ENCODE measurements at regions not wholly inside any gene's neighbourhood (a gene's known extent, or its start where the extent isn't known, plus 50 kb on each side); places are given as distances from the start of the nearest gene placed in this dataset.
A peak's percentile ranks its signal among the peaks of the same experiment; 100 is the strongest.

DNA sequence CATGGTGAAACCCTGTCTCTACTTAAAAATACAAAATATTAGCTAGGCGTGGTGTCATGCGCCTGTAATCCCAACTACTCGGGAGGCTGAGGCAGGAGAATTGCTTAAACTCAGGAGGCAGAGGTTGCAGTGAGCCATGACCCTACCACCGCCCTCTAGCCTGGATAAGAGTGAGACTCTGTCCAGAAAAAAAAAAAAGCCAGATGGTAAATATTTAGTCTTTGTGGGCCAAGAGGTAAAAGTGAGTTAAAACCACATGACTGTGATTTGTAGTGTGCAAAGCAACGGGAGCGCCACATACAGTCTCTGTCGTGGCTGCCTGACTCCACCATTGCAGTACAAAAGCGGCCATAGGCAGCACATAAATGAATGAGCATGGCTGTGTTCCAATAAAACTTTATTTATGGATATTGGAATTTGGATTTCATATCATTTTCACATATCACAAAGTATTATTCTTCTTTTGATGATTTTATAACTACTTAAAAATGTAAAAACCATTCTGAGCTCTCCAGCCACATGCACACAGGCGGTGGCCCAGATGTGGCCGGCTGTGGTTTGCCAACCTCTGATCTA, 51.8 kb upstream of the CASZ1 start:
- H3K9me3 ChIP-seq: peaks cover 0 to 21% (median 14%) of the 10 kb centered on the region in 4 donors
- intact Hi-C loops (cut with DNase I; ENCODE audit: low total_unique reads): no loop called here
- 48 to 68% (median 65%) methylated on average over 10 of the region's 10 CpGs for WGBS, 5 donors
- TF ChIP-seq POLR2AphosphoS5 (IDR thresholded peaks at IDR 0.05) (peak in 1 of 3 donors; percentile 45), POLR2A (IDR thresholded peaks at IDR 0.05) (no peak)
- peaks cover 0 to 8% (median 0%) of the 10 kb centered on the region in 3 donors for H3K27me3 ChIP-seq
- H3K36me3 ChIP-seq: no peaks in the 10 kb centered on the region
- peaks cover 0 to 9% (median 5%) of the 10 kb centered on the region in 4 donors for H3K4me1 ChIP-seq
- no peak overlapping the region for H3K4me3 ChIP-seq
- peak; percentile 49 to 58 for DNase-seq
- no peak overlapping the region for H3K27ac ChIP-seq

DNA sequence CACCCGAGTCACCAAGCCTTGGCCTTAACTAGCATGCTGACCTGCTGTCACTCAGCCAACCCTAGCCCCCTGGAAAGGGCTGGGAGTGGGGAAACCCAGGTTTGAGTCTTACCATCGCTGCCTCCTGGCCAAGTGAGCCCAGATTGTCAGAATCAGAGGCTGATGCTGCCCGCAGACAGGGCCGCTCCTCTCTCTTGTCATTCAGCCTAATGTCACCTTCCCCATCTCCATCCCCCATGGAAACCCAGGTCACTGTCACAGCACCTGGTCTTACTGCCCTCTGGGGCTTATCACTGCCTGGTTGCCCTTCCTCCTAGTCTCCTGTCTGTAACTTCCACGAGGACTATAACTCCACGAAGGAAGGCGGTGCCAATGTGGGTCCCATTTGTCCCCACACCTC, 53.6 kb upstream of the CASZ1 start:
- Histone ChIP-seq H3K36me3 (no peaks in the 10 kb centered on the region), H3K27me3 (peaks cover 0 to 8% (median 0%) of the 10 kb centered on the region in 3 donors), H3K9me3 (peaks cover 0 to 9% (median 0%) of the 10 kb centered on the region in 4 donors), H3K27ac (no peak overlapping the region), H3K4me3 (no peak overlapping the region), H3K4me1 (peaks cover 0 to 9% (median 5%) of the 10 kb centered on the region in 4 donors)
- DNase-seq: no peak
- 67 to 90% (median 83%) methylated on average over 6 to 7 of the region's 7 CpGs for WGBS, 5 donors
- TF ChIP-seq POLR2A (IDR thresholded peaks at IDR 0.05) (no peak), POLR2AphosphoS5 (IDR thresholded peaks at IDR 0.05) (no peak), EP300 (IDR thresholded peaks at IDR 0.05) (no peak)
- TF ChIP-seq, protein P1, sequence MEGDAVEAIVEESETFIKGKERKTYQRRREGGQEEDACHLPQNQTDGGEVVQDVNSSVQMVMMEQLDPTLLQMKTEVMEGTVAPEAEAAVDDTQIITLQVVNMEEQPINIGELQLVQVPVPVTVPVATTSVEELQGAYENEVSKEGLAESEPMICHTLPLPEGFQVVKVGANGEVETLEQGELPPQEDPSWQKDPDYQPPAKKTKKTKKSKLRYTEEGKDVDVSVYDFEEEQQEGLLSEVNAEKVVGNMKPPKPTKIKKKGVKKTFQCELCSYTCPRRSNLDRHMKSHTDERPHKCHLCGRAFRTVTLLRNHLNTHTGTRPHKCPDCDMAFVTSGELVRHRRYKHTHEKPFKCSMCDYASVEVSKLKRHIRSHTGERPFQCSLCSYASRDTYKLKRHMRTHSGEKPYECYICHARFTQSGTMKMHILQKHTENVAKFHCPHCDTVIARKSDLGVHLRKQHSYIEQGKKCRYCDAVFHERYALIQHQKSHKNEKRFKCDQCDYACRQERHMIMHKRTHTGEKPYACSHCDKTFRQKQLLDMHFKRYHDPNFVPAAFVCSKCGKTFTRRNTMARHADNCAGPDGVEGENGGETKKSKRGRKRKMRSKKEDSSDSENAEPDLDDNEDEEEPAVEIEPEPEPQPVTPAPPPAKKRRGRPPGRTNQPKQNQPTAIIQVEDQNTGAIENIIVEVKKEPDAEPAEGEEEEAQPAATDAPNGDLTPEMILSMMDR (IDR thresholded peaks at IDR 0.05): no peak
- intact Hi-C loops (cut with DNase I; ENCODE audit: low total_unique reads): no loop called here

DNA sequence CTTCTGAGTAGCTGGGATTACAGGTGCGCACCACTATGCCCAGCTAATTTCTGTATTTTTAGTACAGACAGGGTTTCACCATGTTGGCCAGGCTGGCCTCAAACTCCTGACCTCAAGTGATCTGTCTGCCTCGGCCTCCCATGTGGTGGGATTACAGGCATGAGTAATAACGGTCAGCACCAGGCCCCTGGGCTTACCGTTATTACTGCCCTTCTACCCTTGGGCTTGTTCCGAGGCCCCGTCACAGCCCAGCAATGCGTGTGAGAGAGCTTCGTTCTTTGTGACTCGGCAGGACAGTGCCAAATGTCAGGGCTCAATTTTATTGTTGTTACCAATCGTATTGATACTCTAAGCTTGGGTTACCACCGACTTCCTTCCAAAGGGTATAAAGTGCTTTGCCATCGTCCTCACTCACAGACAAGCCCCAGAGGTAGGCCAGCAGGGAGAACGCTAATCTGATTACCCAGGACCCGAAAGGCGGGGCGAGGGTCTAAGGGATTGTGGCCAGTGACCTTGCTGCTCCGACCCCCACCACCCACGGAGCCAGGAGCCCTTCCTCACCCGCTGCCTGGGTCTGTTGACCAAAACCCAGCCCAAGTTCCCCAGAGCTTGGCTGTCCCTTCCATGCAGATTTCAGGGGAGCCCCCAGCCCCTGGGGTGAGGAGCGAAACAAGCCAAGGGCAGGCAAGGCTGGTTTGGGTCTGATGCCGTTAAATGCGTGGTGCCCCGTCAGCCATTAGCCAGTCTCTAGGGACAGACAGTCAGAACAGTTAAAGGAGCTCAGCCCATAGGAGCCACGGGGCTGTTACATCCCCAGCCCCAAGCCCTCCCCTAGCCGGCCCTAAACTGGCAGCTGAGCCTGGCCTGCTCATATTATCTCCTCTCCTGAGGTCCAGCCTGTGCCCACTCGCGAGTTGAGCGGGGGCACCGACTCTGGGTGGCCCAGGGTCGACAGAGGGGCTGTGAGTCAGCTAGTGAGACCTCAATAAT, 54.9 kb upstream of the CASZ1 start:
- no peak for DNase-seq
- H3K36me3 ChIP-seq: no peaks in the 10 kb centered on the region
- H3K27ac ChIP-seq: no peak overlapping the region
- peaks cover 0 to 8% (median 0%) of the 10 kb centered on the region in 4 donors for H3K9me3 ChIP-seq
- 83 to 90% (median 87%) methylated on average over 24 to 30 of the region's 30 CpGs for WGBS, 5 donors
- TF ChIP-seq, protein P1 (IDR thresholded peaks at IDR 0.05): no peak
- no peak for TF ChIP-seq EP300 (IDR thresholded peaks at IDR 0.05)
- no peak for TF ChIP-seq POLR2AphosphoS5 (IDR thresholded peaks at IDR 0.05)
- no peak for TF ChIP-seq POLR2A (IDR thresholded peaks at IDR 0.05)
- H3K4me1 ChIP-seq: peaks cover 0 to 9% (median 5%) of the 10 kb centered on the region in 4 donors
- no peak overlapping the region for H3K4me3 ChIP-seq
- H3K27me3 ChIP-seq: peaks cover 0 to 8% (median 0%) of the 10 kb centered on the region in 3 donors
- intact Hi-C loops (cut with DNase I; ENCODE audit: low total_unique reads): no loop called here

DNA sequence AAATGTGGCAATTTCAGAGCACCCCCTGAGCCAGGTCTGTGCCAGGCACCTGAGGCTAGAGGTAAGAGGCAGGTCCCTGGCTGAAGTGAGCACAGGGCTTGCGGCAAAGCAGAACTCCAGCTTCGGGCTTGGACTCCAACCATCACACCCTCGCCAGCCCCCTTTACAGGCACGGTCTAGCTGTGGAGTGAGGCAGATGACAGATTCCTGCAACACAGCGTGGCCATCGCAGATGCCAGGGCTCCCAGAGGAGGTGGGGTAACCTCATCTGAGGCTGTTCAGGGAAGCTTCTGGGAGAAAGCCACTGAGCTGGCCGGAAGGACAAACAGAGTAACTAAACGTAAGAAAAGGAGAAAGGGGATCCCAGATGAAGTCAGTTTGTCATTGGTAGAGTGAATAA, 55.6 kb upstream of the CASZ1 start:
- Histone ChIP-seq H3K4me3 (no peak overlapping the region), H3K27ac (no peak overlapping the region), H3K36me3 (no peaks in the 10 kb centered on the region), H3K27me3 (peaks cover 0 to 8% (median 0%) of the 10 kb centered on the region in 3 donors), H3K9me3 (peaks cover 0 to under 1% (median 0%) of the 10 kb centered on the region in 4 donors), H3K4me1 (peaks cover 0 to 9% (median 5%) of the 10 kb centered on the region in 4 donors)
- TF ChIP-seq, protein P1 (IDR thresholded peaks at IDR 0.05): no peak
- TF ChIP-seq POLR2A (IDR thresholded peaks at IDR 0.05) (no peak), EP300 (IDR thresholded peaks at IDR 0.05) (no peak), POLR2AphosphoS5 (IDR thresholded peaks at IDR 0.05) (no peak)
- 84 to 90% (median 88%) methylated on average over 6 to 8 of the region's 8 CpGs for WGBS, 5 donors
- intact Hi-C loops (cut with DNase I; ENCODE audit: low total_unique reads): no loop called here
- DNase-seq: no peak
